ENCODE measurements at regions not wholly inside any gene's neighbourhood (a gene's known extent, or its start where the extent isn't known, plus 50 kb on each side); places are given as distances from the start of the nearest gene placed in this dataset.

GRCh38 chr12:126443977-126444376 lies 1378.7 kb downstream of the AACS start:
- no peaks in the 10 kb centered on the region; the same call in 1 of the 2 replicates for H3K27me3 Mint-ChIP-seq (ENCODE audit: low read depth)
- no peak overlapping the region for H3K56ac ChIP-seq (ENCODE audit: insufficient read length, low read depth, low read length)
- no CpG with 5 or more reads among the region's 7 CpGs for WGBS (ENCODE audit: extremely low coverage, insufficient read length, low lambda C conversion rate)

More at GRCh38 chr12:126443977-126444376, 1378.7 kb downstream of the AACS start:
- H3K27ac Mint-ChIP-seq, result no peak overlapping the region
- no peak overlapping the region for H2BK12ac ChIP-seq (ENCODE audit: insufficient read length, low read depth, low read length)
- no peak for TF ChIP-seq CTCF (conservative IDR thresholded peaks at IDR 0.05)
- no peaks in the 10 kb centered on the region; the same call in 1 of the 2 replicates for H3K4me1 ChIP-seq (ENCODE audit: insufficient read depth, low read length)
- H3K4me3 Mint-ChIP-seq, result no peak overlapping the region
- H3K9me3 Mint-ChIP-seq, result peaks cover 5 to 11% of the 10 kb centered on the region in 2 experiments; a peak in 4 of 5 replicates
- H3K4me1 Mint-ChIP-seq, result peaks cover 18 to 24% of the 10 kb centered on the region in 2 experiments
- H2BK120ac ChIP-seq (ENCODE audit: low read depth, low read length, poor library complexity, severe bottlenecking), result no peak overlapping the region
- H3K4ac ChIP-seq (ENCODE audit: low read depth, low read length), result no peak overlapping the region
- H3K9ac ChIP-seq (ENCODE audit: extremely low read depth, insufficient read length, low read length), result no peak overlapping the region
- H4K8ac ChIP-seq (replicated peaks; ENCODE audit: insufficient read length, low read depth, low read length), result no peak overlapping the region
- H3K36me3 Mint-ChIP-seq (ENCODE audit: insufficient read depth in 1 of 3, low read depth in 3 of 3), result peaks cover 5 to 20% (median 5%) of the 10 kb centered on the region in 3 experiments; a peak in 3 of 7 replicates
- H3K79me1 ChIP-seq (ENCODE audit: insufficient read depth, low read depth, low read length, poor library complexity, severe bottlenecking), result no peaks in the 10 kb centered on the region
- H3K27me3 ChIP-seq (ENCODE audit: insufficient read depth, low read length), result no peaks in the 10 kb centered on the region
- H3K79me2 ChIP-seq (ENCODE audit: insufficient read depth, low read length), result no peaks in the 10 kb centered on the region
- no peak for DNase-seq
- no peak overlapping the region for H3T11ph ChIP-seq (ENCODE audit: low read length)
- no peak overlapping the region for H2BK20ac ChIP-seq (ENCODE audit: low read depth, low read length, poor library complexity, severe bottlenecking)
- no peak overlapping the region for H2BK15ac ChIP-seq (ENCODE audit: low read depth, low read length)
- H4K5ac ChIP-seq (ENCODE audit: insufficient read length, low read depth, low read length), result no peak overlapping the region
- H3K18ac ChIP-seq (ENCODE audit: insufficient read length, low read depth, low read length), result no peak overlapping the region
- H2AFZ ChIP-seq (ENCODE audit: low read length), result no peak overlapping the region
- no peaks in the 10 kb centered on the region for H4K20me1 ChIP-seq (ENCODE audit: control insufficient read depth, insufficient read depth, insufficient read length)
- no peak overlapping the region for H2AK5ac ChIP-seq (ENCODE audit: insufficient read length, low read length)
- no peak overlapping the region for H3K23ac ChIP-seq (ENCODE audit: insufficient read length, low read depth, low read length)
- H3K4me2 ChIP-seq (ENCODE audit: insufficient read depth, insufficient read length, low read length), result no peak overlapping the region
- no peak overlapping the region for H2BK5ac ChIP-seq (ENCODE audit: insufficient read length, low read length)
- no peak overlapping the region for H3K14ac ChIP-seq (ENCODE audit: insufficient read depth, low read length)
- no peaks in the 10 kb centered on the region for H3K23me2 ChIP-seq (ENCODE audit: insufficient read length, low read depth, low read length, poor library complexity, severe bottlenecking)
- no peak overlapping the region for H4K91ac ChIP-seq (ENCODE audit: insufficient read length, low read depth, low read length)
- no peak overlapping the region for H3K27ac ChIP-seq (ENCODE audit: insufficient read length, low read depth, low read length)
- H3K9me3 ChIP-seq (ENCODE audit: control insufficient read depth, low read depth, low read length), result no peaks in the 10 kb centered on the region

Data from H9 (cell line).